Liver (tissue), 8 donors: ENCODE measurements at regions not wholly inside any gene's neighbourhood (a gene's known extent, or its start where the extent isn't known, plus 50 kb on each side); places are given as distances from the start of the nearest gene placed in this dataset.

Experiments
- DNase-seq: peaks from one replicate; pipeline ENCODE4 v3.0.0-alpha.2; 2017; ENCODE audit warnings: low spot score
- H3K27ac ChIP-seq, 2 donors: one replicate each; pipeline ENCODE4 v1.7.0; 2013; ENCODE audit warnings: inconsistent platforms in 2 of 2, low read length in 2 of 2, control low read depth in 1 of 2, low read depth in 1 of 2, mild to moderate bottlenecking in 1 of 2
- H3K27me3 ChIP-seq, 4 donors: one replicate each; pipeline versions ENCODE4 v1.6.1 to v1.7.0; 2013; ENCODE audit warnings: low read length in 3 of 4, inconsistent platforms in 1 of 4, mild to moderate bottlenecking in 1 of 4, moderate library complexity in 1 of 4; ENCODE audit not compliant: control insufficient read depth in 4 of 4, insufficient read depth in 4 of 4
- H3K36me3 ChIP-seq, 4 donors: one replicate each; pipeline versions ENCODE4 v1.6.1 to v1.7.0; 2013; ENCODE audit warnings: low read length in 3 of 4, mild to moderate bottlenecking in 3 of 4, low read depth in 1 of 4, moderate library complexity in 1 of 4; ENCODE audit not compliant: control insufficient read depth in 4 of 4, insufficient read depth in 3 of 4
- H3K4me1 ChIP-seq, 4 donors: one replicate each; pipeline versions ENCODE4 v1.6.1 to v1.7.0; 2013; ENCODE audit warnings: low read length in 3 of 4, mild to moderate bottlenecking in 3 of 4, moderate library complexity in 1 of 4; ENCODE audit not compliant: control insufficient read depth in 4 of 4, insufficient read depth in 4 of 4
- H3K4me3 ChIP-seq, 3 donors: one replicate each; pipeline versions ENCODE4 v1.6.1 to v1.7.0; 2013; ENCODE audit warnings: low read length in 3 of 3, control low read depth in 1 of 3, low read depth in 1 of 3, mild to moderate bottlenecking in 1 of 3
- H3K9ac ChIP-seq, 2 donors: one replicate each; pipeline ENCODE4 v1.7.0; 2013; ENCODE audit warnings: low read length in 2 of 2, mild to moderate bottlenecking in 2 of 2, moderate library complexity in 2 of 2, control low read depth in 1 of 2, low read depth in 1 of 2
- H3K9me3 ChIP-seq, 4 donors: one replicate each; pipeline versions ENCODE4 v1.6.1 to v1.7.0; 2013; ENCODE audit warnings: low read length in 3 of 4; ENCODE audit not compliant: control insufficient read depth in 4 of 4
- EGR1 ChIP-seq, 2 donors: IDR thresholded peaks; 2 replicates each; pipeline ENCODE4 v1.6.1; 2016 to 2018; ENCODE audit warnings: antibody characterized with exemption in 2 of 2, low read depth in 2 of 2
- FOXA1 ChIP-seq: IDR thresholded peaks from 2 replicates; pipeline ENCODE4 v1.6.1; 2016; ENCODE audit warnings: antibody characterized with exemption
- FOXA2 ChIP-seq: IDR thresholded peaks from 2 replicates; pipeline ENCODE4 v1.6.1; 2016; ENCODE audit warnings: antibody characterized with exemption
- GABPA ChIP-seq, 2 donors: IDR thresholded peaks in 1 of 2; conservative IDR thresholded peaks in 1 of 2; 2 replicates each; pipeline ENCODE4 v1.6.1; 2016; ENCODE audit warnings: antibody characterized with exemption in 2 of 2, mild to moderate bottlenecking in 1 of 2, moderate library complexity in 1 of 2
- HNF4A ChIP-seq, 2 donors: conservative IDR thresholded peaks; 2 replicates each; pipeline ENCODE4 v1.6.1; 2016; ENCODE audit warnings: antibody characterized with exemption in 2 of 2, mild to moderate bottlenecking in 2 of 2
- HNF4G ChIP-seq: IDR thresholded peaks from 2 replicates; pipeline ENCODE4 v1.6.1; 2016; ENCODE audit warnings: antibody characterized with exemption
- JUND ChIP-seq, 2 donors: IDR thresholded peaks; 2 replicates each; pipeline ENCODE4 v1.6.1; 2016; ENCODE audit warnings: antibody characterized with exemption in 2 of 2
- NR2F2 ChIP-seq: IDR thresholded peaks from 2 replicates; pipeline ENCODE4 v1.6.1; 2016; ENCODE audit warnings: antibody characterized with exemption
- RAD21 ChIP-seq, 2 donors: IDR thresholded peaks; 2 replicates each; pipeline ENCODE4 v1.6.1; 2016; ENCODE audit warnings: antibody characterized with exemption in 2 of 2, mild to moderate bottlenecking in 2 of 2
- RXRA ChIP-seq, 2 donors: IDR thresholded peaks; 2 replicates each; pipeline ENCODE4 v1.6.1; 2017 to 2018; ENCODE audit warnings: antibody characterized with exemption in 2 of 2, mild to moderate bottlenecking in 1 of 2
- SP1 ChIP-seq: IDR thresholded peaks from 2 replicates; pipeline ENCODE4 v1.6.1; 2018; ENCODE audit warnings: antibody characterized with exemption, mild to moderate bottlenecking
- TAF1 ChIP-seq: conservative IDR thresholded peaks from 2 replicates; pipeline ENCODE4 v1.6.1; 2016; ENCODE audit warnings: antibody characterized with exemption, mild to moderate bottlenecking
- YY1 ChIP-seq: IDR thresholded peaks from 2 replicates; pipeline ENCODE4 v1.6.1; 2016; ENCODE audit warnings: antibody characterized with exemption, mild to moderate bottlenecking
- WGBS: extraction: QIAGEN DNeasy Blood & Tissue Kit; methylation state at CpG from one replicate; pipeline ENCODE4 v1.1.7; 2013; 5-methylcytosine and 5-hydroxymethylcytosine counted together
- TF ChIP-seq, protein P1 (sequence below): IDR thresholded peaks from 2 replicates; pipeline ENCODE4 v1.6.1; 2016; ENCODE audit warnings: antibody characterized with exemption
- TF ChIP-seq, protein P2 (sequence below): fragments of 150-350 bp; IDR thresholded peaks from 2 replicates; pipeline ENCODE4 v1.5.1; 2017; ENCODE audit warnings: improper control_type of control experiment, low read depth, low read length; ENCODE audit not compliant: missing input control
- TF ChIP-seq, protein P3 (sequence below): IDR thresholded peaks from 2 replicates; pipeline ENCODE4 v1.6.1; 2016; ENCODE audit warnings: antibody characterized with exemption
- TF ChIP-seq, protein P4 (sequence below): IDR thresholded peaks from 2 replicates; pipeline ENCODE4 v1.6.1; 2016; ENCODE audit warnings: antibody characterized with exemption, mild to moderate bottlenecking
- TF ChIP-seq, protein P5 (sequence below): IDR thresholded peaks from 2 replicates; pipeline ENCODE4 v1.6.1; 2016; ENCODE audit warnings: antibody characterized with exemption
- donor health status: healthy.
- donor health status: healthy.
- donor health status: healthy.
- donor health status: healthy.
- donor health status: healthy.

GRCh38 chr1:14377386-14377785, 221.1 kb upstream of the KAZN start:
- Histone ChIP-seq H3K9me3 (peaks cover 0 to 7% (median 2%) of the 10 kb centered on the region in 4 donors), H3K27ac (no peak overlapping the region), H3K9ac (no peak overlapping the region), H3K4me1 (no peaks in the 10 kb centered on the region), H3K27me3 (peaks cover 0 to 3% (median 0%) of the 10 kb centered on the region in 4 donors), H3K4me3 (no peak overlapping the region), H3K36me3 (no peaks in the 10 kb centered on the region)
- 79% methylated on average over 5 of the region's 5 CpGs for WGBS
- DNase-seq: no peak
- TF ChIP-seq YY1 (no peak), JUND (IDR thresholded peaks at IDR 0.05) (no peak), NR2F2 (no peak), TAF1 (no peak), RXRA (IDR thresholded peaks at IDR 0.05) (no peak), HNF4G (no peak), HNF4A (conservative IDR thresholded peaks at IDR 0.05) (no peak), FOXA1 (no peak), RAD21 (IDR thresholded peaks at IDR 0.05) (no peak)
- TF ChIP-seq, protein P1, sequence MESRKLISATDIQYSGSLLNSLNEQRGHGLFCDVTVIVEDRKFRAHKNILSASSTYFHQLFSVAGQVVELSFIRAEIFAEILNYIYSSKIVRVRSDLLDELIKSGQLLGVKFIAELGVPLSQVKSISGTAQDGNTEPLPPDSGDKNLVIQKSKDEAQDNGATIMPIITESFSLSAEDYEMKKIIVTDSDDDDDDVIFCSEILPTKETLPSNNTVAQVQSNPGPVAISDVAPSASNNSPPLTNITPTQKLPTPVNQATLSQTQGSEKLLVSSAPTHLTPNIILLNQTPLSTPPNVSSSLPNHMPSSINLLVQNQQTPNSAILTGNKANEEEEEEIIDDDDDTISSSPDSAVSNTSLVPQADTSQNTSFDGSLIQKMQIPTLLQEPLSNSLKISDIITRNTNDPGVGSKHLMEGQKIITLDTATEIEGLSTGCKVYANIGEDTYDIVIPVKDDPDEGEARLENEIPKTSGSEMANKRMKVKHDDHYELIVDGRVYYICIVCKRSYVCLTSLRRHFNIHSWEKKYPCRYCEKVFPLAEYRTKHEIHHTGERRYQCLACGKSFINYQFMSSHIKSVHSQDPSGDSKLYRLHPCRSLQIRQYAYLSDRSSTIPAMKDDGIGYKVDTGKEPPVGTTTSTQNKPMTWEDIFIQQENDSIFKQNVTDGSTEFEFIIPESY: no peak
- TF ChIP-seq, protein P2, sequence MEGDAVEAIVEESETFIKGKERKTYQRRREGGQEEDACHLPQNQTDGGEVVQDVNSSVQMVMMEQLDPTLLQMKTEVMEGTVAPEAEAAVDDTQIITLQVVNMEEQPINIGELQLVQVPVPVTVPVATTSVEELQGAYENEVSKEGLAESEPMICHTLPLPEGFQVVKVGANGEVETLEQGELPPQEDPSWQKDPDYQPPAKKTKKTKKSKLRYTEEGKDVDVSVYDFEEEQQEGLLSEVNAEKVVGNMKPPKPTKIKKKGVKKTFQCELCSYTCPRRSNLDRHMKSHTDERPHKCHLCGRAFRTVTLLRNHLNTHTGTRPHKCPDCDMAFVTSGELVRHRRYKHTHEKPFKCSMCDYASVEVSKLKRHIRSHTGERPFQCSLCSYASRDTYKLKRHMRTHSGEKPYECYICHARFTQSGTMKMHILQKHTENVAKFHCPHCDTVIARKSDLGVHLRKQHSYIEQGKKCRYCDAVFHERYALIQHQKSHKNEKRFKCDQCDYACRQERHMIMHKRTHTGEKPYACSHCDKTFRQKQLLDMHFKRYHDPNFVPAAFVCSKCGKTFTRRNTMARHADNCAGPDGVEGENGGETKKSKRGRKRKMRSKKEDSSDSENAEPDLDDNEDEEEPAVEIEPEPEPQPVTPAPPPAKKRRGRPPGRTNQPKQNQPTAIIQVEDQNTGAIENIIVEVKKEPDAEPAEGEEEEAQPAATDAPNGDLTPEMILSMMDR: no peak
- TF ChIP-seq, protein P3, sequence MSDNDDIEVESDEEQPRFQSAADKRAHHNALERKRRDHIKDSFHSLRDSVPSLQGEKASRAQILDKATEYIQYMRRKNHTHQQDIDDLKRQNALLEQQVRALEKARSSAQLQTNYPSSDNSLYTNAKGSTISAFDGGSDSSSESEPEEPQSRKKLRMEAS: no peak

DNA sequence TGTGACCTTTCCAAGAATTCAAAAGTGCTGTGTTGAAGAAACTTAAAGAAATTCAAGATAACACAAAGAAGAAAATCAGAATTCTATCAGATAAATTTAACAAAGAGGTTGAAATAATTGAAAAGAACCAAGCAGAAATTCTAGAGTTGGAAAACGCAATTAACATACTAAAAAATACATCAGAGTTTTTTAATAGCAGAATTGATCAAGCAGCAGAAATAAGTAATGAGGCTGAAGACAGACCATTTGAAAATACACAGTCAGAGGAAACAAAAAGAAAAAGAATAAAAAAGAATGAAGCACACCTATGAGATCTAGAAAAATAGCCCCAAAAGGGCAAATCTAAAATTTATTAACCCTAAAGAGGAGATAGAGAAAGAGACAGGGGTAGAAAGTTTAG, 218.1 kb upstream of the KAZN start:
- Histone ChIP-seq H3K4me1 (no peaks in the 10 kb centered on the region), H3K9ac (no peak overlapping the region), H3K27ac (no peak overlapping the region), H3K27me3 (peaks cover 0 to 3% (median 0%) of the 10 kb centered on the region in 4 donors), H3K9me3 (peaks cover 0 to 7% (median 2%) of the 10 kb centered on the region in 4 donors), H3K4me3 (no peak overlapping the region), H3K36me3 (no peaks in the 10 kb centered on the region)
- WGBS: 69% methylated on average over 1 of the region's 1 CpG
- no peak for DNase-seq
- TF ChIP-seq, protein P2: no peak
- TF ChIP-seq FOXA1 (no peak), HNF4G (no peak), RXRA (IDR thresholded peaks at IDR 0.05) (no peak), YY1 (no peak), FOXA2 (no peak), TAF1 (no peak), SP1 (no peak), HNF4A (conservative IDR thresholded peaks at IDR 0.05) (no peak), RAD21 (IDR thresholded peaks at IDR 0.05) (no peak), NR2F2 (no peak), JUND (IDR thresholded peaks at IDR 0.05) (no peak), EGR1 (IDR thresholded peaks at IDR 0.05; ENCODE audit: low read depth in 2 of 2) (no peak), GABPA (IDR thresholded peaks at IDR 0.05 in 1 of 2, conservative IDR thresholded peaks at IDR 0.05 in 1 of 2) (no peak)
- TF ChIP-seq, protein P1: no peak
- TF ChIP-seq, protein P3: no peak
- TF ChIP-seq, protein P4, sequence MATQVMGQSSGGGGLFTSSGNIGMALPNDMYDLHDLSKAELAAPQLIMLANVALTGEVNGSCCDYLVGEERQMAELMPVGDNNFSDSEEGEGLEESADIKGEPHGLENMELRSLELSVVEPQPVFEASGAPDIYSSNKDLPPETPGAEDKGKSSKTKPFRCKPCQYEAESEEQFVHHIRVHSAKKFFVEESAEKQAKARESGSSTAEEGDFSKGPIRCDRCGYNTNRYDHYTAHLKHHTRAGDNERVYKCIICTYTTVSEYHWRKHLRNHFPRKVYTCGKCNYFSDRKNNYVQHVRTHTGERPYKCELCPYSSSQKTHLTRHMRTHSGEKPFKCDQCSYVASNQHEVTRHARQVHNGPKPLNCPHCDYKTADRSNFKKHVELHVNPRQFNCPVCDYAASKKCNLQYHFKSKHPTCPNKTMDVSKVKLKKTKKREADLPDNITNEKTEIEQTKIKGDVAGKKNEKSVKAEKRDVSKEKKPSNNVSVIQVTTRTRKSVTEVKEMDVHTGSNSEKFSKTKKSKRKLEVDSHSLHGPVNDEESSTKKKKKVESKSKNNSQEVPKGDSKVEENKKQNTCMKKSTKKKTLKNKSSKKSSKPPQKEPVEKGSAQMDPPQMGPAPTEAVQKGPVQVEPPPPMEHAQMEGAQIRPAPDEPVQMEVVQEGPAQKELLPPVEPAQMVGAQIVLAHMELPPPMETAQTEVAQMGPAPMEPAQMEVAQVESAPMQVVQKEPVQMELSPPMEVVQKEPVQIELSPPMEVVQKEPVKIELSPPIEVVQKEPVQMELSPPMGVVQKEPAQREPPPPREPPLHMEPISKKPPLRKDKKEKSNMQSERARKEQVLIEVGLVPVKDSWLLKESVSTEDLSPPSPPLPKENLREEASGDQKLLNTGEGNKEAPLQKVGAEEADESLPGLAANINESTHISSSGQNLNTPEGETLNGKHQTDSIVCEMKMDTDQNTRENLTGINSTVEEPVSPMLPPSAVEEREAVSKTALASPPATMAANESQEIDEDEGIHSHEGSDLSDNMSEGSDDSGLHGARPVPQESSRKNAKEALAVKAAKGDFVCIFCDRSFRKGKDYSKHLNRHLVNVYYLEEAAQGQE: no peak
- TF ChIP-seq, protein P5, sequence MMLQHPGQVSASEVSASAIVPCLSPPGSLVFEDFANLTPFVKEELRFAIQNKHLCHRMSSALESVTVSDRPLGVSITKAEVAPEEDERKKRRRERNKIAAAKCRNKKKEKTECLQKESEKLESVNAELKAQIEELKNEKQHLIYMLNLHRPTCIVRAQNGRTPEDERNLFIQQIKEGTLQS: no peak
